ENCODE measurements at regions not wholly inside any gene's neighbourhood (a gene's known extent, or its start where the extent isn't known, plus 50 kb on each side); places are given as distances from the start of the nearest gene placed in this dataset.

DNA sequence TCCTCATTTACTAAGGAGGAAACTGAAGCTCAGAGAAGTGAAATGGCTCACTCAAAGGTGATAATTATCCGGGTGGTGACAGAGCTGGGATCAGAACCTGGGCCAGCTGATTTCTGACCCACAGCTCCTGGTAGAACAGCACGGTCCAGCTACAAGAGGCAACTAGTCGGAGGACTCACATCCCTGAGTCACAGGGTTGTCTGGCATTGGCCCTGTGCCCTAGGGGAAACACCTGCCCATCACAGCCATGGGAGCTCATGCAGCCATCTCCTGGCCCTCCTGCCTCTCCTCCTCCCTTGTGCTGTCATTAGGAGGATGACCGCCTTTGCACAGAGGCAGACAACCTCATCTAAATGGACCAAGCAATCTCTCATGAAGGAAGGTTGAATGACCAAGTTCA, 115.2 kb upstream of the TSPAN5 start:
- no peak for DNase-seq (ENCODE audit: extremely low read depth in 1 of 11, low read depth in 9 of 11, low spot score in 4 of 11)

- no peak for DNase-seq (ENCODE audit: extremely low read depth in 1 of 11, low read depth in 9 of 11, low spot score in 4 of 11)
Observed at GRCh38 chr4:98771959-98772632, 113.7 kb upstream of the TSPAN5 start.

GRCh38 chr4:98765771-98766170, 107.4 kb upstream of the TSPAN5 start:
- no peak for DNase-seq (ENCODE audit: extremely low read depth in 1 of 11, low read depth in 9 of 11, low spot score in 4 of 11)

GRCh38 chr4:98758182-98758581, 99.8 kb upstream of the TSPAN5 start:
- no peak for DNase-seq (ENCODE audit: extremely low read depth in 1 of 11, low read depth in 9 of 11, low spot score in 4 of 11)

GRCh38 chr4:98754736-98755135, 96.3 kb upstream of the TSPAN5 start:
- DNase-seq (ENCODE audit: extremely low read depth in 1 of 11, low read depth in 9 of 11, low spot score in 4 of 11): no peak

- no peak for DNase-seq (ENCODE audit: extremely low read depth in 1 of 11, low read depth in 9 of 11, low spot score in 4 of 11)
Observed at GRCh38 chr4:98749206-98749605, 90.8 kb upstream of the TSPAN5 start.

GRCh38 chr4:98748609-98749008, 90.2 kb upstream of the TSPAN5 start:
- DNase-seq (ENCODE audit: extremely low read depth in 1 of 11, low read depth in 9 of 11, low spot score in 4 of 11): no peak

DNA sequence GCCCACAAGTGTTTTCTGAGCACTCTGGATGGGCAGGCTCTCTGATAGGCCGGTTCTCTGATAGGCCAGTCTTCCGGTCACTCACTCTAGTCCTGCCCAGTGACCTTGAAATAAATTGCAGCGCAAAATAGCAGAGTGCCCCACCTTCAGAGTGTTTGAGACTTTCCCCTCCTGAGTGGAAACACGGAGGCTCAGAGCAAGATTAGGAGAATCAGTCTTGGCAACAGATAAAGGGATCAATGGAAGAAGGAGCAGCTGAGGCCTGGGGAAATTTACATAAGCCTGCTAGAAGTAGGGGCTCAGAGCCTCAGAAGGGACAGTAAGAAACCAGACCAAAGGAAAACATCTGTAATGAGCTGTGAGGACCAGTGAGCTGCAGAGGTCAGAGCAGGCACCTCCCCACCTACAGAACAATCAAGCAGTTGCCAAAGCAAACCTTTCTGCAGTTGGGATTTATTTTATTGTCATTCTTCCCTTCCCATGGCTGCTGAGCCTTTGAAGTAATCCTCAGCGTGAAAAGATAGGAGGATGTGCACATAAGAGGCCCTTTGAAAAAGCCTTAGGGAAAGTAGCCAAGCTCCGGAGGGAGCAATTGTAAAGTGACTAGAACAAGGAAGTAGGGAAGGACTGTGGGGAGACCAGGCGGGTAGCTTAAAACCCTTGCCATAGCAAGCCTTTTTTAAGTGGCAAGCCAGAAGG, 89.1 kb upstream of the TSPAN5 start:
- DNase-seq (ENCODE audit: extremely low read depth in 1 of 11, low read depth in 9 of 11, low spot score in 4 of 11): peak in 1 of 11 donors; percentile 5

DNA sequence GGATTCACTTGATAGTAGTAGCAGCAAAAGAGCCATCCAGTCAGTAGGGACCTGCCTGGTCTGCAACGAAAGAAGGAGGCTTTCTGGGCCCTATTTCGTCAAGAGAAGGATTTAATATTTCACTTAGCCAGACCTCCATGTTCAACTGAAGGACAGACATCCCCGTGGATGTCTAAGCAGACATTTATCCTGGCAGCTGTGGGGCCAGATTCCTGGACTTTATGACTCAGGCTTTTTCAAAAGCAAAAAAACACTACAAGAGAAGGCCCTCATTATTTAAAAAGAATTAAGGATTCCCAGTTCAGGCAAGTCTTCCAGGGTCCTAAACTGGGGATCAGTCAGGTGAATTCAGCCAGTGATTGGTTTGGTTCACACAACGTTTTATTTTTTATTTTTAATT, 88.5 kb upstream of the TSPAN5 start:
- DNase-seq (ENCODE audit: extremely low read depth in 1 of 11, low read depth in 9 of 11, low spot score in 4 of 11): no peak

GRCh38 chr4:98746530-98746929, 88.1 kb upstream of the TSPAN5 start:
- DNase-seq (ENCODE audit: extremely low read depth in 1 of 11, low read depth in 9 of 11, low spot score in 4 of 11): no peak

DNA sequence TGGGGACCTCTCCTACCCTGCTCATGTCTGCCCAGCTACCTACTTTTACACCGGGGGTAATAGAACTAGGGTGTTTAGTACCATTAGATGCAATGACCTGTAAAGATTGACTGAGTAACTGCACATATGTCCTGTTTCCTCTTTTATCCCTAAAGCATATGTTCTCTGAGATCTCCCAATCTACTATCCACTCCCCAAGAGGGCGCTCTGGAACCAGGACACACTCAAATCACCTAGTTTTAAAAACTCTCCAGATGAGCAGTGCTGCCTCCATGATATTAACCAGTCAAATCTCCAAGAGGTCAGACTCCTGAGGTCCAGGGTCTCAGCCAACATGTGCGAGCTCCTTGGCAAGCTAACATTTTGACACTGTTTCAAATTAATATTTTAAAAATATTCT, 87.0 kb upstream of the TSPAN5 start:
- DNase-seq (ENCODE audit: extremely low read depth in 1 of 11, low read depth in 9 of 11, low spot score in 4 of 11): no peak

DNA sequence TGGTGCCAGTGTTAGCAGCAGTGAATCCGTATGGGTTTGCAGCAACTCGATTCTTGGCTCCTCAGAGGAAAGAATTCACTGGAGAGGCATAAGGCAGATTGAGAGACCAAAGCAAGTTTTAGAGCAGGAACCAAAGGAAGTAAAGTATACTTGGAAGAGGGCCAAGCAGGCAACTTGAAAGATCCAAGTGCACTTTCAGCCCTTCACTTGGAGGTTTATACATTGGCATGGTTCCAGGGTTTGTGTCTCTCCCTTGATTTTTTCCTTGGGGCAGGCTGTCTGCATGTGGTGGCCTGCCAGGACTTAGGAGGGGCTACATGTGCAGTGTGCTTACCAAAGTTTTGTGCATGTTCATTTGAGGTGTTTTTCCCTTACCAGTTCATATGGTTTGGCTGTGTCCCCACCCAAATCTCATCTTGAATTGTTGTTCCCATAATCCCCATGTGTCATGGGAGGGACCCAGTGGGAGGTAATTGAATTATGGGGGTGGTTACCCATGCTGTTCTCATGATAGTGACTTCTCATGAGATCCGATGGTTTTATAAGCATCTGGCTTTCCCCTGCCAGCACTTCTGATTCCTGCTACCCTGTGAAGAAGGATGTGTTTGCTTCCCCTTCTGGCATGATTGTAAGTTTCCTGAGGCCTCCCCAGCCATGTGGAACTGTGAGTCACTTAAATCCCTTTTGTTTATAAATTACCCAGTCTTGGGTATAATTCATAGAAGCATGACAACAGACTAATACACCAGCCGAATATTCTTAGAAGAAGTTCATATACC, 86.2 kb upstream of the TSPAN5 start:
- no peak for DNase-seq (ENCODE audit: extremely low read depth in 1 of 11, low read depth in 9 of 11, low spot score in 4 of 11)

- DNase-seq (ENCODE audit: extremely low read depth in 1 of 11, low read depth in 9 of 11, low spot score in 4 of 11): no peak
Observed at GRCh38 chr4:98741952-98742351, 83.5 kb upstream of the TSPAN5 start.

DNA sequence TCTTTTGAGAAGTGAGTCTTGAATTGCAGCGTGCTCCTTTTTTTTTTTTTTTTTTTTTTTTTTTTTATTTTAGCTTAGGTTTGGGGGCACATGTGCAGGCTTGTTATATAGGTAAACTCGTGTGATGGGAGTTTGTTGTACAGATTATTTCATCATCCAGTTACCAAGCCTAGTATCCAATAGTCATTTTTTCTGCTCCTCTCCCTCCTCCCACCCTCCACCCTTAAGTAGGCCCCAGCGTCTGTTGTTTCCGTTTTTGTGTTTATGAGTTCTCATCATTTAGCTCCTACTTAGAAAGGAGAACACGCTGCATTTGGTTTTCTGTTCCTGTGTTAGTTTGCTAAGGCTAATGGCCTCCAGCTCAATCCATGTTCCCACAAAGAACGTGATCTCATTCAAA, 81.3 kb upstream of the TSPAN5 start:
- no peak for DNase-seq (ENCODE audit: extremely low read depth in 1 of 11, low read depth in 9 of 11, low spot score in 4 of 11)

- no peak for DNase-seq (ENCODE audit: extremely low read depth in 1 of 11, low read depth in 9 of 11, low spot score in 4 of 11)
Observed at GRCh38 chr4:98733601-98734000, 75.2 kb upstream of the TSPAN5 start.

GRCh38 chr4:98728871-98729270, 70.5 kb upstream of the TSPAN5 start:
- DNase-seq (ENCODE audit: extremely low read depth in 1 of 11, low read depth in 9 of 11, low spot score in 4 of 11): no peak

- no peak for DNase-seq (ENCODE audit: extremely low read depth in 1 of 11, low read depth in 9 of 11, low spot score in 4 of 11)
Observed at GRCh38 chr4:98728433-98728832, 70.0 kb upstream of the TSPAN5 start.

DNA sequence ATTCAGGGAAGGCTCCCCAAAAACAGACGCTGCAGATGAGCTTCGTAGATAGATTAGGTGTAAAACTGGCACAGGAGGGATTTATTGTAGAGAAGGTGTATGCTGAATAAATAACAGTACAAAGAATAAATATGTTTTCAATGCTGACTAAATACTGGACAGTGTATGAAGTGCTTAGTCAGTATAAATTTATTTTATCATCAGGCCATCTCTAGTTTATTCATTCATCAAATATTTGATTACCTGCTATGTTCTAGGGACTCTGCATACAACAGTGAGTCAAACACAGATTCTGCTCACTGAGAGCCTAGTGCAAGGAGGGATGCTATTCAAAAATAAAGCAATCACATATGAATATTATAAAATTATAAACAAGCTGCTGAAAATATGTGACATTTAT, 63.6 kb upstream of the TSPAN5 start:
- no peak for DNase-seq (ENCODE audit: extremely low read depth in 1 of 11, low read depth in 9 of 11, low spot score in 4 of 11)

DNA sequence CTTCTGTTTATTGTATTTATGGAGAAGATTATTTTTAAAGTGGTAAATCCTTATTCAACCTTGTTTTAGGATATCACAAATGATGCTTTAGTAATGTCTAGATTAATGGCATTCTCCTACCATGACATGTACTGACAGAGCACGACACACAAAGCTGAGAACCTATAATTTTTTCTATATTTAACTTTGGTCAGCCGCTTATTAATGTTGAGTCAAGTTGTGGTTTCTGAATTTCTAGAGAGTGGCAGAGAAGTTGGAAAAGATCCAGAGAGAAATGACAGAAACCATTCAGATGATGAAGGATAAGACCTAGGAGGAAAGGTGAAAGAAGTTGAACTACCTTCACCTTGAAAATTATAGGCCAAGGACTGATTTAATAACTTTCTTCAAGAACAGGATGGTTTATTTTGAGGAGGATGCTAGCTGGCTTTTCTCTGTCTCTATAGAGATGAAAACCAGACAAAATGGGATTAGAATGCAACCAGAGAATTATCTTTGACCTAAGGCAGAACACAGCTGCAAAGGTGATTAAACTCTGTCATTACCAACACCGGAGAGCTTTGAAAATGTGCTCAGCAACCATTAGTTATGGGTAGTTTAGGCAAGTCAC, 62.6 kb upstream of the TSPAN5 start:
- no peak for DNase-seq (ENCODE audit: extremely low read depth in 1 of 11, low read depth in 9 of 11, low spot score in 4 of 11)

DNA sequence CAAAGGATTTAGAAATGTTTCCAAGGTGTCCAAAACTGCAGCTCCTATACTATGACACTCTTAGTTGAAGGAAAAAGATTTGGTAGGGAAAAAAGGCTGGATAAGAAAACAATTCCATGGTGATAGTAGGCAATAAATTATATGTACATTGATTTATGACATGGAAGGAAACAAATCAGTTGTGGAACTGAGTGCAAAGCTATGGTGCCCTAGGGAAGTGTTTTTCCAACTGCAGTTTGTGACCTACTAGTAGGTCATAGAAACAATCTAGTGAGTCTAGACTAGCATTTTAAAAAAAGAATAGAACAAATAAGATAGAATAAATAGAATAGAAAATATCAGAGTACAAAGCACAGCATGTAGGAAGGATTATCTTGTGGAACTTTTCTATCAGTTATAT, 58.4 kb upstream of the TSPAN5 start:
- no peak for DNase-seq (ENCODE audit: extremely low read depth in 1 of 11, low read depth in 9 of 11, low spot score in 4 of 11)
